Ovary (tissue), 3 donors: ENCODE measurements at regions not wholly inside any gene's neighbourhood (a gene's known extent, or its start where the extent isn't known, plus 50 kb on each side); places are given as distances from the start of the nearest gene placed in this dataset.

Source experiments
- CTCF ChIP-seq, 3 donors: fragments of 450-650 bp in 2 of 3; fragments of 200-600 bp in 1 of 3; IDR thresholded peaks; one replicate each; pipeline versions ENCODE4 v1.5.1 to v1.8.0; 2016 to 2022; ENCODE audit warnings: antibody characterized with exemption in 3 of 3, mild to moderate bottlenecking in 1 of 3
- POLR2A ChIP-seq: fragments of 450-650 bp; IDR thresholded peaks from one replicate; pipeline ENCODE4 v1.6.1; 2017; ENCODE audit warnings: antibody characterized with exemption, mild to moderate bottlenecking, moderate library complexity
- donor health status: DM: no; HTN: no; CAD: no.

- TF ChIP-seq POLR2A (no peak), CTCF (IDR thresholded peaks at IDR 0.05) (no peak)
These were observed 505.6 kb downstream of the MAN2A1 start for GRCh38 chr5:110195288-110195687.
